OCI-LY7 (cell line): ENCODE measurements at regions not wholly inside any gene's neighbourhood (a gene's known extent, or its start where the extent isn't known, plus 50 kb on each side); places are given as distances from the start of the nearest gene placed in this dataset.

Experiments used
- BruUV-seq: library from RNA; stranded (reverse); fragments of 400-500 nt; replicated peaks from 2 replicates; lab custom pipeline; 2021; lab: Mats Ljungman, UMichigan
- CTCF ChIA-PET: fragments of 300-600 bp; sonication (Branson Sonifier 250); formaldehyde crosslinking; loops from one replicate; lab custom pipeline; 2022; ENCODE audit warnings: antibody characterized with exemption; ENCODE audit not compliant: unreplicated experiment; lab: Charles Lee
- POLR2A ChIA-PET: fragments of 300-600 bp; sonication (Branson Sonifier 250); formaldehyde crosslinking; loops from one replicate; lab custom pipeline; 2022; ENCODE audit warnings: antibody characterized with exemption; lab: Charles Lee
- DNase-seq: peaks from one replicate; pipeline ENCODE4 v3.0.0-alpha.2; 2015; ENCODE audit warnings: low spot score
- H2AFZ ChIP-seq: fragments of 200-600 bp; sonication (generic), shearing (Covaris generic); 2 replicates; pipeline ENCODE4 v1.6.1; 2014; ENCODE audit warnings: mild to moderate bottlenecking, antibody characterized with exemption, low read length, moderate library complexity
- H3K27ac ChIP-seq: fragments of 200-600 bp; sonication (generic); 2 replicates; pipeline ENCODE4 v1.5.1; 2014; ENCODE audit warnings: mixed run types, low read depth, mild to moderate bottlenecking, moderate library complexity, low read length, inconsistent platforms; ENCODE audit not compliant: poor library complexity, severe bottlenecking
- H3K36me3 ChIP-seq: fragments of 200-600 bp; sonication (generic); 2 replicates; pipeline ENCODE4 v1.6.1; 2014; ENCODE audit warnings: mild to moderate bottlenecking, antibody characterized with exemption, low read length, moderate library complexity, mixed read lengths; ENCODE audit not compliant: insufficient read depth
- H3K4me1 ChIP-seq: fragments of 200-600 bp; sonication (generic); 2 replicates; pipeline ENCODE4 v1.5.1; 2014; ENCODE audit warnings: mild to moderate bottlenecking, low read length; ENCODE audit not compliant: insufficient read depth, poor library complexity, severe bottlenecking
- H3K4me2 ChIP-seq: fragments of 200-600 bp; sonication (generic); 2 replicates; pipeline ENCODE4 v1.6.1; 2014; ENCODE audit warnings: mild to moderate bottlenecking, low read length
- H3K4me3 ChIP-seq: fragments of 200-600 bp; sonication (generic); 2 replicates; pipeline ENCODE4 v1.5.1; 2014; ENCODE audit warnings: mild to moderate bottlenecking, low read depth, low read length; ENCODE audit not compliant: poor library complexity, severe bottlenecking
- H3K79me2 ChIP-seq: fragments of 200-600 bp; sonication (generic); 2 replicates; pipeline ENCODE4 v1.6.1; 2016; ENCODE audit warnings: low read depth, mild to moderate bottlenecking, low read length, moderate library complexity, mixed read lengths; ENCODE audit not compliant: insufficient read depth
- H3K9me2 ChIP-seq: fragments of 200-600 bp; sonication (generic); 2 replicates; pipeline ENCODE4 v1.6.1; 2016; ENCODE audit warnings: mild to moderate bottlenecking, low read length, mixed read lengths; ENCODE audit not compliant: insufficient read depth
- H3K9me3 ChIP-seq: fragments of 200-600 bp; sonication (generic); 2 replicates; pipeline ENCODE4 v1.6.1; 2014; ENCODE audit warnings: mild to moderate bottlenecking, mixed run types, low read length, mixed read lengths
- H4K20me1 ChIP-seq: fragments of 200-600 bp; sonication (generic); 2 replicates; pipeline ENCODE4 v1.6.1; 2014; ENCODE audit warnings: mild to moderate bottlenecking, antibody characterized with exemption, low read length, moderate library complexity, mixed read lengths; ENCODE audit not compliant: insufficient read depth
- EZH2phosphoT487 ChIP-seq: fragments of 200-600 bp; sonication (generic); IDR thresholded peaks from 2 replicates; pipeline ENCODE4 v1.6.1; 2018; ENCODE audit warnings: low read depth, borderline replicate concordance, mild to moderate bottlenecking, mixed run types, antibody characterized with exemption, low read length, moderate library complexity, mixed read lengths
- intact Hi-C: fragments of 100-400 bp; cut with micrococcal nuclease; formaldehyde crosslinking; loops from one replicate; pipeline ENCODE4 v1.10.0; 2022; ENCODE audit not compliant: unreplicated experiment
- TF ChIP-seq, protein P1 (sequence below): fragments of 200-600 bp; sonication (generic); conservative IDR thresholded peaks from 2 replicates; pipeline ENCODE4 v1.5.1; 2014; ENCODE audit warnings: mild to moderate bottlenecking, antibody characterized with exemption, low read length, moderate library complexity, mixed read lengths

GRCh38 chr3:168453623-168454022 is 357.9 kb upstream of the GOLIM4 start:
- CTCF ChIA-PET: no interaction called here
- no peaks in the 10 kb centered on the region for H3K4me1 ChIP-seq
- no peak overlapping the region for H3K27ac ChIP-seq
- no peak overlapping the region for H3K4me3 ChIP-seq
- no peaks in the 10 kb centered on the region for H3K79me2 ChIP-seq
- DNase-seq: no peak
- H3K36me3 ChIP-seq: no peaks in the 10 kb centered on the region
- intact Hi-C loops: no loop called here
- no peaks in the 10 kb centered on the region for H3K9me3 ChIP-seq
- BruUV-seq: no TSS peak
- POLR2A ChIA-PET: no interaction called here
- no peaks in the 10 kb centered on the region for H3K9me2 ChIP-seq
- no peak overlapping the region for H3K4me2 ChIP-seq
- TF ChIP-seq, protein P1, sequence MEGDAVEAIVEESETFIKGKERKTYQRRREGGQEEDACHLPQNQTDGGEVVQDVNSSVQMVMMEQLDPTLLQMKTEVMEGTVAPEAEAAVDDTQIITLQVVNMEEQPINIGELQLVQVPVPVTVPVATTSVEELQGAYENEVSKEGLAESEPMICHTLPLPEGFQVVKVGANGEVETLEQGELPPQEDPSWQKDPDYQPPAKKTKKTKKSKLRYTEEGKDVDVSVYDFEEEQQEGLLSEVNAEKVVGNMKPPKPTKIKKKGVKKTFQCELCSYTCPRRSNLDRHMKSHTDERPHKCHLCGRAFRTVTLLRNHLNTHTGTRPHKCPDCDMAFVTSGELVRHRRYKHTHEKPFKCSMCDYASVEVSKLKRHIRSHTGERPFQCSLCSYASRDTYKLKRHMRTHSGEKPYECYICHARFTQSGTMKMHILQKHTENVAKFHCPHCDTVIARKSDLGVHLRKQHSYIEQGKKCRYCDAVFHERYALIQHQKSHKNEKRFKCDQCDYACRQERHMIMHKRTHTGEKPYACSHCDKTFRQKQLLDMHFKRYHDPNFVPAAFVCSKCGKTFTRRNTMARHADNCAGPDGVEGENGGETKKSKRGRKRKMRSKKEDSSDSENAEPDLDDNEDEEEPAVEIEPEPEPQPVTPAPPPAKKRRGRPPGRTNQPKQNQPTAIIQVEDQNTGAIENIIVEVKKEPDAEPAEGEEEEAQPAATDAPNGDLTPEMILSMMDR: no peak
- no peak for TF ChIP-seq EZH2phosphoT487
- H4K20me1 ChIP-seq: no peaks in the 10 kb centered on the region
- H2AFZ ChIP-seq: no peak overlapping the region

DNA sequence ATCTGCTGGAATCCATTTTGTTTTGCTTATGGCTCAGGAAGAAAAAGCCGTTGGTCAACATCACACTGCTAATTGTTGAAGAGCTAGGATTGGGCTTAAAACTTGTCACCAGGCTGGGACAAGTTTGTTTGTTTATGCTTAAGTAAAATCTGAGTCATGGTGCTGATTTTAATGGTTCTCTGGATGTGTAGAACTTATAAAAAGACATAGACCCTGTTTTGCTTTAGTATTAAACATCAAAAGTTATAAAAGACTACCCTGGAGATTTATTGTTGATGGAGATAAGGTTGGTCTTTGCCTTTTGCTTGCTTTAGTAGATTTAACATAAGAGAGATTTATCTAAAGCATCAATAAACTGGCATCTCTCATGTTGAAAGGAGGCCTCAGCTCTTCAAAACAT is 348.2 kb upstream of the GOLIM4 start:
- no peaks in the 10 kb centered on the region for H3K9me2 ChIP-seq
- no peak for DNase-seq
- H3K36me3 ChIP-seq: no peaks in the 10 kb centered on the region
- no peaks in the 10 kb centered on the region for H3K79me2 ChIP-seq
- no peaks in the 10 kb centered on the region for H4K20me1 ChIP-seq
- no peaks in the 10 kb centered on the region for H3K9me3 ChIP-seq
- TF ChIP-seq EZH2phosphoT487: no peak
- TF ChIP-seq, protein P1: no peak
- H3K4me3 ChIP-seq: no peak overlapping the region
- H3K4me1 ChIP-seq: no peaks in the 10 kb centered on the region
- ChIA-PET CTCF (no interaction called here), POLR2A (interaction anchor here (0.5 kb wide), 1 partner anchor 48 kb away, joined by 4 read pairs; no protein-coding TSS in a partner anchor)
- no peak overlapping the region for H2AFZ ChIP-seq
- H3K27ac ChIP-seq: no peak overlapping the region
- intact Hi-C loops: no loop called here
- no TSS peak for BruUV-seq
- H3K4me2 ChIP-seq: no peak overlapping the region

DNA sequence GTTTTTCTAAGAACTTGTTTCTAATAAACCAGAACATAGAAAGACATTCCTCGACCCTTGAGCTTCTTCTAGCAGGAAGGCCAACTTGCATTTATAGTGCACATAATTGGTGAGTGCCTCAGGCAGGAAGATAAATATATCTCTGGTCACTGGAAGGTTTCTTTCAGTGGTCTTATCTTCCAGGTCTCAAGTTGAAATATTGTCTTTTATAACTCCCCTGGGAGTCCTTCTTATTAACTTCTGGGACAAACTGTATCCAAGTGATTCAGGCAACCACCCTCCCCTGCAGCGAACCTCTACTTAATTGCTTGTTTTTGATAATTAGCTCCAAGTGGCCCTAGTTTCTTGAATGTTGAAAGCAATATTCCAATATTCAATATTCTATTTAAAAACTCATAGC is 346.8 kb upstream of the GOLIM4 start:
- DNase-seq: no peak
- H3K79me2 ChIP-seq: no peaks in the 10 kb centered on the region
- TF ChIP-seq, protein P1: no peak
- no peak for TF ChIP-seq EZH2phosphoT487
- H3K4me3 ChIP-seq: no peak overlapping the region
- ChIA-PET CTCF (no interaction called here), POLR2A (interaction anchor here (0.6 kb wide), 1 partner anchor 1060 kb away, joined by 3 read pairs; no protein-coding TSS in a partner anchor)
- H3K9me2 ChIP-seq: no peaks in the 10 kb centered on the region
- H4K20me1 ChIP-seq: no peaks in the 10 kb centered on the region
- no peak overlapping the region for H3K27ac ChIP-seq
- H3K36me3 ChIP-seq: no peaks in the 10 kb centered on the region
- no peak overlapping the region for H3K4me2 ChIP-seq
- H3K9me3 ChIP-seq: no peaks in the 10 kb centered on the region
- intact Hi-C loops: no loop called here
- H3K4me1 ChIP-seq: no peaks in the 10 kb centered on the region
- H2AFZ ChIP-seq: no peak overlapping the region
- BruUV-seq: no TSS peak
